Retinal pigment epithelial cell (primary cell): ENCODE measurements at regions not wholly inside any gene's neighbourhood (a gene's known extent, or its start where the extent isn't known, plus 50 kb on each side); places are given as distances from the start of the nearest gene placed in this dataset.

Source experiments
- DNase-seq: peaks from one replicate; pipeline ENCODE4 v3.0.0-alpha.2; 2010; ENCODE audit warnings: low read depth
- H3K4me3 ChIP-seq: 2 replicates; pipeline ENCODE4 v1.5.1; 2011; ENCODE audit warnings: mild to moderate bottlenecking, low read length, control low read depth, moderate library complexity
- CTCF ChIP-seq: conservative IDR thresholded peaks from 2 replicates; pipeline ENCODE4 v1.5.1; 2011; ENCODE audit warnings: low read depth, low read length, control low read depth, inconsistent platforms

- no peak for DNase-seq
- no peak overlapping the region for H3K4me3 ChIP-seq
- TF ChIP-seq CTCF, result no peak
These were observed 93.2 kb upstream of the C1QTNF9B start for GRCh38 chr13:23990455-23990854.

- no peak for TF ChIP-seq CTCF
- DNase-seq, result no peak
- no peak overlapping the region for H3K4me3 ChIP-seq
These were observed 93.8 kb upstream of the C1QTNF9B start for GRCh38 chr13:23991119-23991518.

GRCh38 chr13:23992781-23993679, 95.7 kb upstream of the C1QTNF9B start:
- TF ChIP-seq CTCF, result no peak
- H3K4me3 ChIP-seq, result no peak overlapping the region
- no peak for DNase-seq

- DNase-seq, result no peak
- no peak overlapping the region for H3K4me3 ChIP-seq
- no peak for TF ChIP-seq CTCF
These were observed 96.3 kb upstream of the C1QTNF9B start for GRCh38 chr13:23993680-23993985.

GRCh38 chr13:23995283-23996073, 98.2 kb upstream of the C1QTNF9B start:
- H3K4me3 ChIP-seq, result no peak overlapping the region
- DNase-seq, result no peak
- no peak for TF ChIP-seq CTCF

GRCh38 chr13:23996456-23996855, 99.2 kb upstream of the C1QTNF9B start:
- no peak for DNase-seq
- TF ChIP-seq CTCF, result no peak
- no peak overlapping the region for H3K4me3 ChIP-seq
